ENCODE measurements at regions not wholly inside any gene's neighbourhood (a gene's known extent, or its start where the extent isn't known, plus 50 kb on each side); places are given as distances from the start of the nearest gene placed in this dataset.

DNA sequence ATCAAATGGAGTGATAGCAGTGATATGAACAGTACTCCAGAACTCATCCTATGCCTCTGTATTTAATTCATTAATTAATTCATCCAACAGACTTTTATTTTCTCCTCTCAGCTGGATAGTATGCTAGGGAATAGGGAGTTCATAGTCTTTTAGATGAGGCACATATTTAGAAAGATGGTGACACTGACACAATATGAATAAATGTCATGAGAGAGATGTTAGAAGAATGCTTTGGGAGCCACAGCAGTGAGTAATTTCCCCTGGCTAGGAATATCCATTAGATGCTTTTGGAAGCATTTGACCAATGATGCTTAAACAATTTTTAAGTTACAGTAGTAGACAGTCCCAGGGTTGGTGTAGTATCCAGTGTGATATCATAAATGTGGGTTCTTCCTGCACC, 428.7 kb upstream of the SGCD start:
- Histone ChIP-seq H3K4me2 (ENCODE audit: low read depth, low read length) (no peak overlapping the region), H4K8ac (ENCODE audit: low read depth in 2 of 2, low read length in 2 of 2) (peak overlapping the region in 1 of 2 experiments; percentile 49; a peak in 2 of 4 replicates), H3K23ac (ENCODE audit: low read depth, low read length) (peak overlapping the region; percentile 45; the same call in 1 of the 2 replicates), H3K14ac (replicated peaks; ENCODE audit: low read depth, low read length) (peak overlapping the region; percentile 90; the same call in 1 of the 2 replicates), H2BK15ac (ENCODE audit: low read depth, low read length) (peak overlapping the region; percentile 38; the same call in 1 of the 3 replicates), H2BK120ac (ENCODE audit: low read depth, low read length) (peak overlapping the region; percentile 82), H2AFZ (replicated peaks; ENCODE audit: low read length, poor library complexity) (peak overlapping the region; percentile 67), H3K36me3 (ENCODE audit: control insufficient read depth, insufficient read depth, low read length) (no peaks in the 10 kb centered on the region), H3K79me1 (ENCODE audit: low read depth in 1 of 2, low read length in 2 of 2) (no peaks in the 10 kb centered on the region), H3K4me3 (ENCODE audit: insufficient read depth, low read depth, low read length) (no peak overlapping the region), H2BK20ac (ENCODE audit: low read depth, low read length) (peak overlapping the region; percentile 93; the same call in 1 of the 2 replicates), H3K18ac (ENCODE audit: low read depth, low read length) (no peak overlapping the region), H3K27ac (ENCODE audit: insufficient read depth, low read length) (no peak overlapping the region), H3K27me3 (ENCODE audit: control insufficient read depth, insufficient read depth, low read length) (no peaks in the 10 kb centered on the region), H3K9me3 (ENCODE audit: control insufficient read depth, insufficient read depth, low read length) (no peaks in the 10 kb centered on the region), H2BK5ac (ENCODE audit: low read depth, low read length, poor library complexity, severe bottlenecking) (peak overlapping the region; percentile 47), H3K56ac (ENCODE audit: extremely low read depth, insufficient read depth, low read length) (no peak overlapping the region), H2AK9ac (replicated peaks; ENCODE audit: low read depth, low read length, poor library complexity) (no peak overlapping the region), H4K91ac (ENCODE audit: insufficient read depth, low read depth, low read length) (peak overlapping the region; percentile 80; the same call in 1 of the 2 replicates), H3K4ac (ENCODE audit: low read depth, low read length) (peak overlapping the region; percentile 81), H4K5ac (ENCODE audit: low read depth, low read length) (no peak overlapping the region), H2AK5ac (ENCODE audit: low read depth, low read length) (no peak overlapping the region), H4K20me1 (ENCODE audit: insufficient read depth, low read length) (no peaks in the 10 kb centered on the region), H3K4me1 (ENCODE audit: control insufficient read depth, insufficient read depth, low read length) (peaks cover 2% of the 10 kb centered on the region; the same call in 1 of the 2 replicates), H3K9ac (ENCODE audit: low read depth, low read length) (no peak overlapping the region), H3K9me1 (ENCODE audit: insufficient read depth, low read length) (0 out of 2 replicates have a peak, but pooled peaks cover 5% of the 10 kb centered on the region)
- TF ChIP-seq CHD1 (IDR thresholded peaks at IDR 0.05; ENCODE audit: low read depth, low read length): no peak
- no peak for TF ChIP-seq RAD21 (IDR thresholded peaks at IDR 0.05; ENCODE audit: low read length)
- TF ChIP-seq RCOR1 (IDR thresholded peaks at IDR 0.05; ENCODE audit: insufficient replicate concordance, low read length): no peak
- no peak for TF ChIP-seq MXI1 (IDR thresholded peaks at IDR 0.05; ENCODE audit: borderline replicate concordance, low read depth, low read length)
- no peak for TF ChIP-seq FOS (IDR thresholded peaks at IDR 0.05; ENCODE audit: low read depth, low read length)
- TF ChIP-seq POLR2A (IDR thresholded peaks at IDR 0.05; ENCODE audit: low read depth, low read length): no peak
- TF ChIP-seq CEBPB (IDR thresholded peaks at IDR 0.05; ENCODE audit: low read depth, low read length): no peak
- no peak for TF ChIP-seq MAZ (IDR thresholded peaks at IDR 0.05; ENCODE audit: borderline replicate concordance, low read depth, low read length)
- TF ChIP-seq, protein P1, sequence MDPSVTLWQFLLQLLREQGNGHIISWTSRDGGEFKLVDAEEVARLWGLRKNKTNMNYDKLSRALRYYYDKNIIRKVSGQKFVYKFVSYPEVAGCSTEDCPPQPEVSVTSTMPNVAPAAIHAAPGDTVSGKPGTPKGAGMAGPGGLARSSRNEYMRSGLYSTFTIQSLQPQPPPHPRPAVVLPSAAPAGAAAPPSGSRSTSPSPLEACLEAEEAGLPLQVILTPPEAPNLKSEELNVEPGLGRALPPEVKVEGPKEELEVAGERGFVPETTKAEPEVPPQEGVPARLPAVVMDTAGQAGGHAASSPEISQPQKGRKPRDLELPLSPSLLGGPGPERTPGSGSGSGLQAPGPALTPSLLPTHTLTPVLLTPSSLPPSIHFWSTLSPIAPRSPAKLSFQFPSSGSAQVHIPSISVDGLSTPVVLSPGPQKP (IDR thresholded peaks at IDR 0.05; ENCODE audit: borderline replicate concordance, low read depth, low read length): no peak
- no peak for TF ChIP-seq RFX5 (IDR thresholded peaks at IDR 0.05; ENCODE audit: low read depth, low read length)
- TF ChIP-seq, protein P2, sequence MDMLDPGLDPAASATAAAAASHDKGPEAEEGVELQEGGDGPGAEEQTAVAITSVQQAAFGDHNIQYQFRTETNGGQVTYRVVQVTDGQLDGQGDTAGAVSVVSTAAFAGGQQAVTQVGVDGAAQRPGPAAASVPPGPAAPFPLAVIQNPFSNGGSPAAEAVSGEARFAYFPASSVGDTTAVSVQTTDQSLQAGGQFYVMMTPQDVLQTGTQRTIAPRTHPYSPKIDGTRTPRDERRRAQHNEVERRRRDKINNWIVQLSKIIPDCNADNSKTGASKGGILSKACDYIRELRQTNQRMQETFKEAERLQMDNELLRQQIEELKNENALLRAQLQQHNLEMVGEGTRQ (IDR thresholded peaks at IDR 0.05; ENCODE audit: low read depth, low read length): no peak
- TF ChIP-seq SMC3 (IDR thresholded peaks at IDR 0.05; ENCODE audit: low read depth, low read length): no peak
- TF ChIP-seq, protein P3, sequence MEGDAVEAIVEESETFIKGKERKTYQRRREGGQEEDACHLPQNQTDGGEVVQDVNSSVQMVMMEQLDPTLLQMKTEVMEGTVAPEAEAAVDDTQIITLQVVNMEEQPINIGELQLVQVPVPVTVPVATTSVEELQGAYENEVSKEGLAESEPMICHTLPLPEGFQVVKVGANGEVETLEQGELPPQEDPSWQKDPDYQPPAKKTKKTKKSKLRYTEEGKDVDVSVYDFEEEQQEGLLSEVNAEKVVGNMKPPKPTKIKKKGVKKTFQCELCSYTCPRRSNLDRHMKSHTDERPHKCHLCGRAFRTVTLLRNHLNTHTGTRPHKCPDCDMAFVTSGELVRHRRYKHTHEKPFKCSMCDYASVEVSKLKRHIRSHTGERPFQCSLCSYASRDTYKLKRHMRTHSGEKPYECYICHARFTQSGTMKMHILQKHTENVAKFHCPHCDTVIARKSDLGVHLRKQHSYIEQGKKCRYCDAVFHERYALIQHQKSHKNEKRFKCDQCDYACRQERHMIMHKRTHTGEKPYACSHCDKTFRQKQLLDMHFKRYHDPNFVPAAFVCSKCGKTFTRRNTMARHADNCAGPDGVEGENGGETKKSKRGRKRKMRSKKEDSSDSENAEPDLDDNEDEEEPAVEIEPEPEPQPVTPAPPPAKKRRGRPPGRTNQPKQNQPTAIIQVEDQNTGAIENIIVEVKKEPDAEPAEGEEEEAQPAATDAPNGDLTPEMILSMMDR (conservative IDR thresholded peaks at IDR 0.05; ENCODE audit: low read depth, low read length): no peak
- no peak for TF ChIP-seq BHLHE40 (IDR thresholded peaks at IDR 0.05; ENCODE audit: low read depth, low read length)
- TF ChIP-seq NFE2L2 (IDR thresholded peaks at IDR 0.05; ENCODE audit: low read depth, low read length): no peak
- no peak for TF ChIP-seq MAFK (IDR thresholded peaks at IDR 0.05; ENCODE audit: low read depth, low read length)
- no TSS peak for BruUV-seq (replicated peaks)
- no peak for DNase-seq
- ChIA-PET CTCF (no interaction called here), POLR2A (ENCODE audit: unreplicated experiment) (no interaction called here)
- ATAC-seq (ENCODE audit: low read depth): peak; percentile 74
- dilution Hi-C loops (cut with HindIII; ENCODE audit: low sequenced_read_pairs, unreplicated experiment): no loop called here
- in situ Hi-C loops (cut with MboI; ENCODE audit: low sequenced_read_pairs): no loop called here
- intact Hi-C loops (cut with micrococcal nuclease): loop anchor here (5.0 kb wide), 1 partner anchor 946 kb away; no protein-coding TSS in a partner anchor
